H1 (cell line): ENCODE measurements at regions not wholly inside any gene's neighbourhood (a gene's known extent, or its start where the extent isn't known, plus 50 kb on each side); places are given as distances from the start of the nearest gene placed in this dataset.
"Not testable (repeated sequence)": the region's sequence is repeated elsewhere in the genome, so short reads cannot be mapped to it uniquely, and the experiment has no call there.

ENCODE experiments used
- CTCF ChIA-PET: fragments of 300-600 bp; sonication (Branson Sonifier 250); formaldehyde crosslinking; loops from one replicate; lab custom pipeline; 2021; ENCODE audit not compliant: partially characterized antibody; lab: Charles Lee
- POLR2A ChIA-PET: fragments of 300-600 bp; sonication (Branson Sonifier 250); formaldehyde crosslinking; loops from one replicate; lab custom pipeline; 2021; ENCODE audit warnings: inconsistent platforms; ENCODE audit not compliant: partially characterized antibody; lab: Charles Lee
- DNase-seq, 2 experiments: peaks; one replicate each; pipeline versions ENCODE4 v3.0.0 to v3.0.0-alpha.2; 2010 to 2022; ENCODE audit warnings: low spot score in 2 of 2, low read depth in 1 of 2, mixed read lengths in 1 of 2
- FAIRE-seq: peaks from 2 replicates; lab custom pipeline; 2011; peaks lifted over from hg19 to GRCh38; lab: Jason Lieb, UNC
- H2AFZ ChIP-seq: 2 replicates; pipeline ENCODE4 v1.8.1; 2012; ENCODE audit warnings: low read length, inconsistent platforms
- H2AK5ac ChIP-seq: 2 replicates; pipeline ENCODE4 v1.6.1; 2013; ENCODE audit warnings: low read depth, low read length
- H2BK120ac ChIP-seq: replicated peaks from 2 replicates; pipeline ENCODE3; 2013; ENCODE audit warnings: low read depth, low read length, inconsistent platforms
- H2BK12ac ChIP-seq: 2 replicates; pipeline ENCODE4 v1.6.1; 2013; ENCODE audit warnings: low read depth, low read length
- H2BK15ac ChIP-seq: 2 replicates; pipeline ENCODE4 v1.6.1; 2013; ENCODE audit warnings: low read length
- H2BK20ac ChIP-seq: 2 replicates; pipeline ENCODE4 v1.6.1; 2013; ENCODE audit warnings: low read length
- H2BK5ac ChIP-seq: 2 replicates; pipeline ENCODE4 v1.6.1; 2013; ENCODE audit warnings: low read depth, low read length
- H3K14ac ChIP-seq: 2 replicates; pipeline ENCODE4 v1.6.1; 2013; ENCODE audit warnings: inconsistent platforms; ENCODE audit not compliant: insufficient read length
- H3K18ac ChIP-seq: 2 replicates; pipeline ENCODE4 v1.6.1; 2013; ENCODE audit warnings: low read length; ENCODE audit errors: extremely low read depth
- H3K23ac ChIP-seq: 2 replicates; pipeline ENCODE4 v1.6.1; 2013; ENCODE audit warnings: inconsistent platforms; ENCODE audit not compliant: insufficient read length
- H3K23me2 ChIP-seq: 2 replicates; pipeline ENCODE4 v1.6.1; 2013; ENCODE audit warnings: low read depth, low read length
- H3K27ac ChIP-seq: 2 replicates; pipeline ENCODE4 v1.6.1; 2011; ENCODE audit warnings: low read depth, low read length, inconsistent platforms
- H3K27me3 ChIP-seq, 4 experiments: replicated peaks in 1 of 4; 1 replicate in 1 of 4; 2 replicates in 3 of 4; pipeline versions ENCODE4 v1.6.1 to v1.8.1; 2011 to 2013; ENCODE audit warnings: low read length in 3 of 4, mild to moderate bottlenecking in 3 of 4, inconsistent platforms in 2 of 4, mixed read lengths in 2 of 4, moderate library complexity in 1 of 4; ENCODE audit not compliant: control insufficient read depth in 3 of 4, insufficient read depth in 3 of 4; ENCODE audit errors: extremely low read depth in 1 of 4
- H3K36me3 ChIP-seq, 4 experiments: 2 replicates each; pipeline versions ENCODE4 v1.6.1 to v1.8.1; 2011 to 2013; ENCODE audit warnings: mild to moderate bottlenecking in 4 of 4, low read length in 3 of 4, moderate library complexity in 2 of 4, control low read depth in 1 of 4, inconsistent platforms in 1 of 4; ENCODE audit not compliant: insufficient read depth in 4 of 4, control insufficient read depth in 2 of 4
- H3K4ac ChIP-seq: replicated peaks from 2 replicates; pipeline ENCODE3; 2013; ENCODE audit warnings: low read length, low read depth, mixed read lengths, inconsistent platforms; ENCODE audit not compliant: insufficient read length
- H3K4me1 ChIP-seq, 4 experiments: replicated peaks in 1 of 4; 1 replicate in 1 of 4; 2 replicates in 3 of 4; pipeline versions ENCODE4 v1.6.1 to v1.8.1; 2011 to 2013; ENCODE audit warnings: low read length in 3 of 4, inconsistent platforms in 2 of 4, mixed read lengths in 1 of 4; ENCODE audit not compliant: insufficient read depth in 4 of 4, control insufficient read depth in 3 of 4
- H3K4me2 ChIP-seq, 2 experiments: 2 replicates each; pipeline versions ENCODE4 v1.6.1 to v1.8.1; 2011 to 2013; ENCODE audit warnings: low read depth in 2 of 2, low read length in 2 of 2, control low read depth in 1 of 2, inconsistent platforms in 1 of 2, mild to moderate bottlenecking in 1 of 2; ENCODE audit not compliant: insufficient read depth in 1 of 2
- H3K4me3 ChIP-seq, 4 experiments: fragments of 200-600, 300-600 bp in 1 of 4; sonication (generic), shearing (Covaris generic), sonication (Bioruptor Twin) in 1 of 4; 2 replicates each; pipeline versions ENCODE4 v1.5.1 to v1.8.1; 2011 to 2016; ENCODE audit warnings: low read length in 4 of 4, low read depth in 3 of 4, control low read depth in 2 of 4, inconsistent platforms in 2 of 4, mild to moderate bottlenecking in 2 of 4, mixed read lengths in 1 of 4, moderate library complexity in 1 of 4; ENCODE audit not compliant: insufficient read depth in 2 of 4; ENCODE audit errors: extremely low read depth in 1 of 4
- H3K56ac ChIP-seq: replicated peaks from 2 replicates; pipeline ENCODE3; 2013; ENCODE audit warnings: low read depth, mild to moderate bottlenecking, mixed read lengths, low read length, inconsistent platforms; ENCODE audit not compliant: insufficient read length
- H3K79me1 ChIP-seq: 2 replicates; pipeline ENCODE4 v1.6.1; 2013; ENCODE audit warnings: low read depth, low read length, control low read depth
- H3K79me2 ChIP-seq, 2 experiments: 2 replicates each; pipeline versions ENCODE4 v1.6.1 to v1.8.1; 2012 to 2013; ENCODE audit warnings: low read length in 2 of 2, mild to moderate bottlenecking in 2 of 2, inconsistent platforms in 1 of 2; ENCODE audit not compliant: insufficient read depth in 2 of 2, control insufficient read depth in 1 of 2
- H3K9ac ChIP-seq, 4 experiments: replicated peaks in 1 of 4; 1 replicate in 1 of 4; 2 replicates in 3 of 4; pipeline versions ENCODE4 v1.6.1 to v1.8.1; 2011 to 2013; ENCODE audit warnings: low read depth in 3 of 4, low read length in 3 of 4, control low read depth in 2 of 4, mild to moderate bottlenecking in 2 of 4, moderate library complexity in 2 of 4, inconsistent platforms in 1 of 4; ENCODE audit errors: extremely low read depth in 1 of 4
- H3K9me3 ChIP-seq, 2 experiments: 2 replicates each; pipeline versions ENCODE4 v1.6.1 to v1.8.1; 2012 to 2013; ENCODE audit warnings: mild to moderate bottlenecking in 2 of 2, moderate library complexity in 2 of 2, control low read depth in 1 of 2, inconsistent platforms in 1 of 2, low read depth in 1 of 2, low read length in 1 of 2, mixed read lengths in 1 of 2; ENCODE audit not compliant: insufficient read depth in 2 of 2
- H4K20me1 ChIP-seq, 2 experiments: replicated peaks in 1 of 2; 2 replicates each; pipeline versions ENCODE3 to v1.8.1; 2011 to 2013; ENCODE audit warnings: inconsistent platforms in 2 of 2, low read length in 2 of 2, mild to moderate bottlenecking in 1 of 2; ENCODE audit not compliant: insufficient read depth in 2 of 2, control insufficient read depth in 1 of 2
- H4K5ac ChIP-seq: 2 replicates; pipeline ENCODE4 v1.6.1; 2013; ENCODE audit warnings: low read length, low read depth, mixed read lengths, inconsistent platforms; ENCODE audit not compliant: insufficient read length
- H4K8ac ChIP-seq: 2 replicates; pipeline ENCODE4 v1.8.0; 2013; ENCODE audit warnings: mild to moderate bottlenecking, moderate library complexity, low read length, inconsistent platforms; ENCODE audit not compliant: insufficient read depth; ENCODE audit errors: extremely low read depth
- H4K91ac ChIP-seq: replicated peaks from 2 replicates; pipeline ENCODE3; 2013; ENCODE audit warnings: low read length, mixed read lengths, inconsistent platforms; ENCODE audit not compliant: insufficient read length
- WGBS, 2 experiments: shearing (Covaris generic) in 1 of 2; methylation state at CpG; one replicate each; pipeline versions ENCODE4 v1.1.6 to v1.1.7; 2013 to 2015; ENCODE audit warnings: low lambda C conversion rate in 2 of 2, mixed read lengths in 2 of 2, inconsistent platforms in 1 of 2, low coverage in 1 of 2, missing lambda C conversion rate in 1 of 2; ENCODE audit not compliant: insufficient replicate concordance in 2 of 2, insufficient coverage in 1 of 2, insufficient read length in 1 of 2; ENCODE audit errors: extremely low coverage in 1 of 2, missing lambda C conversion rate in 1 of 2; 5-methylcytosine and 5-hydroxymethylcytosine counted together

- POLR2A ChIA-PET, DNase-seq, H4K91ac ChIP-seq, H3K23me2 ChIP-seq, H3K9ac ChIP-seq, H2AFZ ChIP-seq, H4K8ac ChIP-seq, H3K27me3 ChIP-seq, H2AK5ac ChIP-seq, H2BK5ac ChIP-seq, H3K14ac ChIP-seq, H2BK15ac ChIP-seq, H3K56ac ChIP-seq, H2BK120ac ChIP-seq, H3K79me1 ChIP-seq, H3K4ac ChIP-seq, H2BK12ac ChIP-seq, H3K4me1 ChIP-seq, FAIRE-seq, H3K4me2 ChIP-seq, H3K79me2 ChIP-seq, H4K20me1 ChIP-seq, H3K18ac ChIP-seq, CTCF ChIA-PET, H4K5ac ChIP-seq, H2BK20ac ChIP-seq, H3K4me3 ChIP-seq, H3K23ac ChIP-seq, H3K27ac ChIP-seq, H3K9me3 ChIP-seq, H3K36me3 ChIP-seq: not testable (repeated sequence)
- 71% methylated on average over 3 of the region's 3 CpGs; no CpG with 5 or more reads in 1 of the 2 experiments for WGBS, 2 experiments
Observed at GRCh38 chr14:43067372-43067771, 1439.7 kb downstream of the FSCB start.
